GM19372 (cell line): ENCODE measurements at regions not wholly inside any gene's neighbourhood (a gene's known extent, or its start where the extent isn't known, plus 50 kb on each side); places are given as distances from the start of the nearest gene placed in this dataset.
"Not testable (repeated sequence)": the region's sequence is repeated elsewhere in the genome, so short reads cannot be mapped to it uniquely, and the experiment has no call there.

ENCODE experiments used
- ATAC-seq: cut with Tn5 transposase; IDR thresholded peaks from one replicate; pipeline ENCODE4 v1.9.1; 2021; ENCODE audit warnings: mild to moderate bottlenecking, low read depth, moderate library complexity; ENCODE audit not compliant: unreplicated experiment

DNA sequence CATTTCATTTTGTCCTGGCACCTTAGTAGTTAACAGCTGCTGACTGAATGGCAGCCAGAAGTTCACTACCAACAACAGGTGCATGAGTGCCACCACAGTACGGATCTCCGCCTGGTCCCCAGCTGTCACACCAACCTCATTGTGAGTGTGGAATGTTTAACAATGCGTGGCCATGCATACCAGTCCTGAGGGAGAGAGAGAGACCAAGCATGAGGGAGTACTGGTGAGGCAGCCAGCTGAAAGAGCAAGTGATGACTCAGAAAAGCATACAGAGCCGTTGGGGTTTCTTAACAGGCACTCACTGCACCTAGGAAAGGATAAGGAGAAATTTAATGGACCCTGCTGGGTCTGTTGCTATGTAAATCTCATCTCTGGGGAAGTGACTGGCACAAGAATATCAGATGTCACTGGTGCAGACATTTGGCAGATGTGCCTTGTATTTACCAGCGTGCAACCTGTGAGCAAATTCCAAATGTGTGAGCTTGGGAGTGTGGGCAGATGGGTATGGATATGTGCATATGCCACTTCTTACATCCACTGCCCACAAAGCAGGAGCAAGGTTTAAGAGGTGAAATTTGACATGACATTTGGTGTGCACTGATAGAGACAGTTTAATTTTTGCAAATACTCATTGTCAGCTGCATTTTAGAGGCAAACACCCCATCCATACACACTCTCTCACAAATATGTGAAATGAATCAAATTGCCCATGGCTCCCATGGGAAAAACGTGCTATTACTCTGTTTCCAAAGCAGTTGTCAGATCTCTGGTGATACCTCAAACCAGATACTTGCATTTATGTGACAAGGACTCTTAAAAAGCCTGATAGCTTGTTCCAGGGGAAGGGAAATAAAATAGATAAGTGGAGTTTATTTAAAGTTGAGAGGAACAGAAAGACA, 245.2 kb upstream of the ARPP21 start:
- no peak for ATAC-seq

DNA sequence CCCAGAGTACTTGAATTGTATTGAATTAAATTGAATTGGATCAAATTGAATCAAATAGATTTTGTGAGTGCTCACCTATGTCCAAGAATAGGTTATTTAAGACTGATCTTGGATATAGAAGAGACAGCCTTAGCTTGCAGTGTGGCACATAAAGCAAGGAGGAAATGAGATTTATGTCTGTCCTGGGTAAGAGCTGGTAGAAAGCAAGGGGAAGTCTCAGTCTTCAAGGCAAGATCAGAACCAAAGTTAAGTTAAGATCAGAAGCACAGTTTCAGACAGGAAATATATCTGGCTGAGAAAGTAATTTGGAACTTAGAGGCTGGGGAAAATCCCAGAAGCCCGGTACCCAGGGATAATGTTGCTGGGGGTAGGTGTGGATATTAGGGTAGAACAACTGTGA, 244.4 kb upstream of the ARPP21 start:
- ATAC-seq: no peak

DNA sequence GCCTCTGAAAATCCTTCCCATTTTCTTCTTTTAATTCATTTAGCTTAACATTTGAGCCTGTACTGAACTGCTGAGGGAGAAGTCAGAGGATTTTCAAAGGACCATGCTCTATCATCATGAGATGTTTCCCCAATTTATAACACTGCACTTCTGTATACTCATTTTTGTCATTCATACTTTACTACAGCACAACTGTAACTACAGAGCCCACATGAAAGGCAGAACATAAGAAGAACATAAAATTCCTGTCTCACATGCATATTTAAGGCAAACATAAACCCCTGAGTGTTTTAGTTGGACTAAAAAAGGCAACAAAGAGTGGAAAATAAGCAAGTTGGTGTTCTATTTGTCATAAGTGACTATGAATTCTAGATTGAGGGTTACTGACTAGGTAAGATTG, 237.7 kb upstream of the ARPP21 start:
- no peak for ATAC-seq

DNA sequence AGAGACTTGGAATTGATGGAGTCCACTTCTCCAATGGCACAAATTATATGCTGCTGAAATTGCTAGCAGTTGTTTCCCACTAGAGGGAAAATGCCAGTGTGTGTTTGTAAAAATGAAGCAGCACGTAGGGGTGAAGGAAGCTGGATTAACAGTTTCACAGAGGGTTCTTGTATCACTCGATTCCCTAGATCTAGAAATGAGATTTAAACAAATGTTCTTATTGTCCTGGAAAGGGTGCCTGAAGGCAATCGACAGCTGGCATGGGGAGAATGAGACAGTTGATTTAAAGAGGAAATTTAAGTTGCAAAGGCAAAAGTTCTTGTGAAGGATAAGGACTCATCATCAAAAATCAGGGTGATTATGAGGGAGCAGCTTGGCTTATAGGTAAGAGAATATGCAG, 234.8 kb upstream of the ARPP21 start:
- ATAC-seq: no peak

DNA sequence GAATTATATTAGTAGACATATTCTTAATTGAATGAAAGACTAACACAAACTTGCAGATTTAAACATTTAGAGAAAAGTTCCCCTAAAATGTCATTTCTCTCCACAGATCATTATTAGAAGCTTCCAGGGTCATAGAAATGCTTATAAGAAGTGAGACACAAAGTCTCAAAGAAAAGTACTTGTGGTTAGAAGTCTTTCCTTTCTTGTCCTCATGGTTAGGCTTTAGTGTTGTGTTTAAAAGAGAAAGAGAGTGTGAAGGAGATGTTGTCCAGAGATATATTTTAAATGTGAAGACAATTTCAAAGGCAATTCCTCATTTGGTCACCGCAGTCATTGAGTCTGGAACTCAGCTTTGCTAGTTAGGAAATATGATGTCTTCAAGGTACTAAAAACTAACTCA, 230.4 kb upstream of the ARPP21 start:
- ATAC-seq: no peak

DNA sequence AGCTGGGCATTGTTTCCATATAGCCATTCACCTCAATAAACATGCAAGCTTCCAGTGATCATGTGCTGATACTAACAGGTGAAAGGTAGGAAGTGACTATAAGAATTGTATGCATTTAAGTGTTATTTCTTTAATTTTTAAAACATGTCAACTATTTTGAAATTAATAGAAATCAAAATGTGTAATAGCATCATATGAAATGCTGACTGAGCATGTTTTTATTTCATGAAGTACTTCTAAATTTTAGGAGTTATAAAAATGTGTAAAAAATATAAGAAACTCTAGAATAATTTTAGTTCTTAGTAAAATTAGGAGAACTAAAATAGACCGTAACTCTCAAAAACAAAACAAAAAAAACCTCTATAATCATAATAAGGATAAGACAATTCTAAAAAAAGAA, 229.3 kb upstream of the ARPP21 start:
- no peak for ATAC-seq

DNA sequence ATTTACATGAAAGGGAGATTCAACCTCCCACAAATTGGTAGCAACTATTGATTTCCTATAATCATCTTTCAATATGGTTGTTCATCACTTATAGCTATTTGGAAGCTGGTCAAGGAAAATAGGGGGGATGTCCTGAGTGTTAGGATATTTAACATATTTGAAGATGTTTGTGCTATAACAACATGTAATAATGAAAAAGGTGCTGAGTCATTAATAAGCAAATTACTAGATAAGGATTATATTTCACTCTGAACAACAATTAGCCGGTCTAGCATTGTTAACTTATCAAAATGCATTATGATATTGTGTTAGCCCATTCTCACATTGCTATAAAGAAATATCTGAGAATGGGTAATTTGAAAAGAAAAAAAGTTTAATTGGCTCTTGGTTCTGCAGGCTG, 225.8 kb upstream of the ARPP21 start:
- ATAC-seq: no peak

DNA sequence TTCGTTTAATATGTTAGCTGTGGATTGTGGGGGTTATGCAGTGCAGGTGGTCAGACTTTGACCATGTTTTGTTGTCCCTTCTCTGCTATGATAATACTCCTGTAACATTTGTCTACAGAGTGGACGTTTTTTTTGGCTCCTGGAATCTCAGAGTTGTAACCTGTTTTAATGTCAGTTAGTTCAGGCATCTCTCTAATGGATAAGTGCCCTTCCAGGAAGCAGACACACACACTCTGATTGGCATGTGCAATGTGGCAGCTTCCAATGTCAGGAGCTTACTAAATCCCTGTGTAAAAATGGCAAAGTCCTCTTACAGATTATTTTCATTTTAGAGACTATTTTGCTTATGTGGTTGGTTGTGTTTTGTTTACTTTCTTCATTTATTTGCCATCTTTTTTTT, 222.2 kb upstream of the ARPP21 start:
- ATAC-seq: no peak

DNA sequence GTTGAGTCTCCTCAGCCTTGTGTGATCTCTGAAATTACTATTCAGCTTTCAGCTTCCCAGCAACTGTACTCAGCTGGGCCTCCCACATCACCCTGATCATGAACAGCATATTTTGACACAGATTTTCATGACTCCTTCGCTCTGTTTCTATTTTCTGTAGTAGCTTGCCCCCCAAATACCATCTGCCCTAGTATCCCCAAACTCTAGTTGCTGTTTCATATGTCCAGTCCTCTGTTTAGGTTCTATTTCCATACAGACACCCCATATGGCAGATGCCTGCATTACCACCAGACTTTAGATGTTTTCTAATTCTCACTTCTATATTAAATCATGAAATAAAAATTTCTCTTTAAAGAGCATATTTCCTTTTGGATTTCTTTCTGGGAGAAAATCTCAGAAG, 217.2 kb upstream of the ARPP21 start:
- no peak for ATAC-seq

DNA sequence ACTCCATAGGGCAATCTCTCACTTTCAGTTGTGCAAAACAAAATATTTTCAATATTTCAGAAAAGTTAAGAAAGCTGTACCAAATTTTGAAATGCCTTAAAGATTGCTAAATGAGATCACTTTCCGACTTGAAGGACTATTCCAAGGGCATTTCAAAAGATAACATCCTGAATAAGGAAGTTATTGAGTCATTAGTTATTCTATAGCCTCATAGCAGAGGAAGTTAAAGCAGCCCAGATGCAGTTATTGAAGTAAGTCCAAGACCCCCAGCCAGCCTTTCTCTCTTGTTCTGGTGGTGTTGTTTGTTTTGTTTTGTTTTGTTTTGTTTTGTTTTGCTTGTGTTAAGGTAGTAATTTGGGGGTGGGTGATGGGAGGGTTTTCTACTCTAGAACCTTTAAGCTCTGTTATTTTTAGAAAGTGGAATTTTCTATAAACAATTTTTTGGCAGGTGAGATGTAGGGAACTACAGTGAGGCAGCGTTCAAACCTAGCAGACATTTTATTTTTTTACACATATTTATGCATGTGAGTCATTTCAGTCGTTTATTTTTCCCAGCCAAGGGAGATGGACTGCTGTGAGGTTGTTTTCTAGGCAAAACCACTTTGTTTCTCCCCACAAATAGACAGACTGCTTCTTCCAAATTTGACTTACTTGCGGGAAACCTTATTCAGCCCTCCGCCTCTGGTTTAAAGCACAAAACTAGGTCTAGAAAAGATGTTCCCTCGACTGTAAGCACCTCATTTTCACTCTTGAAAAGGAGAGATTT, 216.3 kb upstream of the ARPP21 start:
- no peak for ATAC-seq

DNA sequence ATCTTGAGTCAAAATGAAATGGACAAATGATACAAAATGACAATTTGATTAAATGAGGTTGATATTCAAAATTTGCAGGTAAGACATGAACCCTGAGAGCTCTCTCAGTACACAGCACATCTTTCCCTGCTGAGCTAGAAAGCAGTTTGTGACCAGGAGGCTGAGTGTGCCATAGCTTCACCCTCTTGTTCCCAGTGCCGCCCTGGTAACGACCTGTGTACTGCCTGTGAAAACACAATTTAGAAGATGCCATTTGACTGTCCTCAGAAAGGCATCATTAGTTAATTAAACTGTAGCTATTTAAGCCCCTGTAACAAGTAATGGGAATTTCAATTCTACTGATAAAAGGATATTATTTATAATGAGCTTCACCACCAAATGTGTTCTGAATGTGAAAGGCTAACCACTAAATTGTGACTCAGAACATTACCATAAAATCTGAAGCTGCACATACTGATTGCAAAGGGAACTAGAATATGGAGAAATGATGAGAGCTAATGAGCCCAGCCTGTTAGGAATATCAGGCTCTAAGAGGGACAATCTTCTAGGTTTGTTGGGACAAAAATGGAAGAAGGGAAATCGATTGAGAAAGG, 212.9 kb upstream of the ARPP21 start:
- no peak for ATAC-seq

DNA sequence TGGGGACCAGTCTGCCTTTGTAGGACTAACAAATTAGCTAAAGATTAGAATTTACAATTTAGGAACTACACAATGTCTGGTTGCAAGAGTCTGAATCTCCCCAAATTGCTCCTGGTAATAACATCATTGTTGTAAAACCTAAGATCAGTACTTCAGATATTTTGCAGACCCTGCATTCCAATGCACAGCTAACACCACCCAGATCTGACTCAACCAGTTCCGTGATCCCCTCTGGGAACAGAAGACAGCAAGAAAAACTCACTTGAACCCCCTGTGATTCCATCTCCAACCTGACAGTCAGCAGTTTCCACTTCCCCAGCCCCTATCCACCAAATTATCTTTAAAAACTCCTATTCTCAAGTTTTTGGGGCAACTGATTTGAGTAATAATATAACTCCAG, 201.9 kb upstream of the ARPP21 start:
- no peak for ATAC-seq

DNA sequence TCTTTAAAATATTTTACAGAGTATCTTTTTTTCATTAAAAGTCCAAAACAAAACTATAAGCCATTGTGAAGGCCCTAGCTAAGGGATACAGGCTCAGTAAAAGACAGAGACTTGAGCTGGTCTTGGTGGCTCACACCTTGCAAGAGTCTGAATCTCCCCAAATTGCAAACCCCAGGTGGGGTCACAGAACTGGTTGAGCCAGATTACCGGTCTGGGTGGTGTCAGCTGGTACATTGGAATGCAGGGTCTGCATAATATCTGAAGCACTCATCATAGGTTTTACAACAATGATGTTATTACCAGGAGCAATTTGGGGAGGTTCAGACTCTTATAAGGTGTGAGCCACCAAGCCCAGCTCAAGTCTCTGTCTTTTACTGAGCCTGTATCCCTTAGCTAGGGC, 201.2 kb upstream of the ARPP21 start:
- no peak for ATAC-seq

DNA sequence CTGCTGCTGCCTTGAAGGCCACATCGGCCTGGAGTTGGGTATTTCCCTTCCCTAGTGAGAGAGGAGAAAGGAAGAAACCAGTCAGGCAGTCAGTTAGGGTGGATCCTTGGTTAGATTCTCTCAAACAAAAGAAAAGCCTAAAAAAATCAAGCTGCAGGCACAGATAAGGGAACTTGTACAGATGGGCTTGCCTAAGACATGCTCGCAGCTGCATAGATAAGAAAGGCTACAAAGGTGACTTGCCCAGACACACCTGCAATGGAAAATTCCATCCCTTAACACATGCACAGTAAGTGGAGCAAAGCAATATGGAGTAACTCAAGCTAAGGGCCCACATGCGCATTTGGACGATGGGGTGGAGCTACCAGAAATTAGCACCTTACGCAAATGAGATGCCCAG, 199.7 kb upstream of the ARPP21 start:
- no peak for ATAC-seq

DNA sequence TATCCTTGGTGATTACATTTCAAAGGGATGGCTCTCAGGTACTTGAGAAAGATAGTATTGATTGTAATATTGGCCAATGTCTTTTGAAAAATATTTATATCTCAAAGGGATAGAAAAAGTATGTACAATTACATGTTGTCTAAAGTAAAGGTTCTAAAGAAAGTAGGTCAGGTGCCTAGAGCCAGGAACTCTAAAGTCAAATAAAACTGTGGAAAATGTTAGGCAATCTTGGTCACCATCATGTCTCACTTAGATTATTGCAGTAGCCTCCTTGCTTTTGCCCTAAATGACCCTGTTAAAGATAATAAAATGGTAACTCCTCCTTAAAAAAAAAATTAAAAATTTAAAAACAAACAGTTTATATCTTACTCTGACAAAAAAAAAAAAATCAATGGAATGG, 198.5 kb upstream of the ARPP21 start:
- ATAC-seq: no peak

DNA sequence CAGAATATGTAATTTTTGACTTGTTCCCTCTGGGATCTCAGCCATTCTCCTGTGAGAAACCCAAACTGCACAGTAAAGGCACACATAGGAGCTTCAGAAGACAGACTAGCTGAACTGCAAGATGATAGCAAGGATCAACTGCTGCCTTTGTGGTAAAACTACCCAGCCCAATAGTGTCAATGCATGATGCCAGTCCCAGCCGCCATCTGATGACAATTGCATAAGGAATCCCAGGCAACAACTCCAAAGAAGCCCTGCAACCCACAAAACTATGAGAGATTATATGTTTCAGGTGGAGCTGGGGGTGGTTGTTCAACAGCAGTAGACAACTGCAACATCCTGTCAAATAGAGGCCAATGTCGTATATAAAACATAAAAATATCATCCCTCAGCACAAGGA, 192.4 kb upstream of the ARPP21 start:
- ATAC-seq: no peak

DNA sequence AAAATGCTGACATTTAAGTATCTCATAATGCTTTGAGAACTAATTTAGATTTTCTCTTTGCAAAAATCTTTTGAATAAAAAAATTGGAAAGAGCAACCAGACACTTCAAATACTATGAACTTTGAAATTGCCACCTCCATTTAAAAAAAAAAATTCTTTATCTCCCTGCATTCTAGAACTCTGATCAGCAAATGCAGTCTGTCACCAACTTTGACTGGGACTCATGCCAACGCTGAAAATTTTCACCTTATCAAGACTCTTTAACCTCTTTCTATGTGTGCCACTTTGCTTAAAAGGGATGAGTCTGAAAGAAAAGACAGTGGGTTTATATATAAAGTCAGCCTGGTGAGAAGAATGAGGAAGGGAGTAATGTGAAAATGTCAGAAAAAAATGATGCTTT, 191.2 kb upstream of the ARPP21 start:
- ATAC-seq: no peak

DNA sequence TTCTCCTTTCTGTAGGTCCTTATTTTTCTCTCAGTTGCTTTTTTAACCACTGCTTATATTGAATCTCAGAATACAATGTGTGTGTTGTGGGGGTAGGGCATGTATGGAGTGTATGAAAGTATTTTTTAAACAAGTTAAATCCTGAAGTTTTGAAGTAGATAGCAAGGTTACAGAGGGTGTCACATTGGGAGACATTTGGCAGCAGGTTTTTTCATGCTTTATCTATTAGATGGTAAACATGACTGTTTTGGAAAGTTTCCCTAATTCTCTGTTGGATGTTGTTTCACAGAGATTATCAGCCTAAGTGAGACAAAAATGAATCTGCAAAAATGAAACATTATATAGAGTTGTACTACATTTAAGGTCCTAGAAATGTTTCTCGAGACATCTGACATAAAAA, 190.6 kb upstream of the ARPP21 start:
- no peak for ATAC-seq

DNA sequence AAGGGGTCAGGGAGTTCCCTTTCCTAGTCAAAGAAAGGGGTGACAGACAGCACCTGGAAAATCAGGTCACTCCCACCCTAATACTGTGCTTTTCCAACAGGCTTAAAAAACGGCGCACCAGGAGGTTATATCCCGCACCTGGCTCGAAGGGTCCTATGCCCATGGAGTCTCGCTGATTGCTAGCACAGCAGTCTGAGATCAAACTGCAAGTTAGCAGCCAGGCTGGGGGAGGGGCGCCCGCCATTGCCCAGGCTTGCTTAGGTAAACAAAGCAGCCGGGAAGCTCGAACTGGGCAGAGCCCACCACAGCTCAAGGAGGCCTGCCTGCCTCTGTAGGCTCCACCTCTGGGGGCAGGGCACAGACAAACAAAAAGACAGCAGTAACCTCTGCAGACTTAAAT, 184.5 kb upstream of the ARPP21 start:
- not testable (repeated sequence) for ATAC-seq

DNA sequence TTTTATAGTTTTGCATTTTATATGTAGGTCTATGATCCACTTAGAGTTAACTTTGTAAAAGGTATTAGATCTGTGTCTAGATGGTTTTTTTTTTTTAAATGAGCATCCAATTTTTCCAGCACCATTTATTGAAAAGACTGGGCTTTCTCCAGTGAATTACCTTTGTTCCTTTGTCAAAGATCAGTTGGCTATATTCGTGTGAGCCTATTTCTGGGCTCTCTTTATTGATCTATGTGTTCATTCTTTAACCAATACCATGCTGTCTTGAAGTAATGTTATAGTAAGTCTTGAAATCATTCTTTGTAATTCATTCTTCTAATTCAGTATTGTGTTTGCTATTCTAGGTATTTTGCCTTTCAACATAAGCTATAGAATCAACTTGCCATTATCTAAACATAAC, 165.4 kb upstream of the ARPP21 start:
- no peak for ATAC-seq

DNA sequence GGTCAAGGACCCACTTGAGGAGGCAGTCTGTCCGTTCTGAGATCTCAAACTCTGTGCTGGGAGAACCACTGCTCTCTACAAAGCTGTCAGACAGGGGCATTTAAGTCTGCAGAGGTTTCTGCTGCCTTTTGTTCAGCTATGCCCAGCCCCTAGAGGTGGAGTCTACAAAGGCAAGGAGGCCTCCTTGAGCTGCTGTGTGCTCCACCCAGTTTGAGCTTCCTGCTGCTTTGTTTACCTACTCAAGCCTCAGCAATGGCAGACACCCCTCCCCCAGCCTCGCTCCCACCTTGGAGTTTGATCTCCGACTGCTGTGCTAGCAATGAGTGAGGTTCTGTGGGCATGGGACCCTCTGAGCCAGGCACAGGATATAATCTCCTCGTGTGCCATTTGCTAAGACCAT, 156.8 kb upstream of the ARPP21 start:
- not testable (repeated sequence) for ATAC-seq

DNA sequence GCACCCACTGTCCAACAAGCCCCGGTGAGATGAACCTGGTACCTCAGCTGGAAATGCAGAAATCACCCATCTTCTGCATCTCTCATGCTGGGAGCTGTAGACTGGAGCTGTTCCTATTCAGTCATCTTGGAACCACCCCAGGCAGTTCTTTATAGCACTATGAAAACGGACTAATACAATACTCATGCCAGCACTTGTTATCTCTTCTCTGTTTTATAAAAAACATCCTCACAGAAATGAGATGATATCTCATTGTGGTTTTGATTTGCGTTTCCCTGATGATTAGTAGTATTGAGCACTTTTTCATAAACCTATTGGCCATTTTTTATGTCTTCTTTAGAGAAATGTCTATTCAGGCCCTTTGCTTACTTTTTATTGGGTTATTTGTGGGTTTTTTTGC, 156.2 kb upstream of the ARPP21 start:
- ATAC-seq: no peak
